ENCODE measurements at regions not wholly inside any gene's neighbourhood (a gene's known extent, or its start where the extent isn't known, plus 50 kb on each side); places are given as distances from the start of the nearest gene placed in this dataset.

DNA sequence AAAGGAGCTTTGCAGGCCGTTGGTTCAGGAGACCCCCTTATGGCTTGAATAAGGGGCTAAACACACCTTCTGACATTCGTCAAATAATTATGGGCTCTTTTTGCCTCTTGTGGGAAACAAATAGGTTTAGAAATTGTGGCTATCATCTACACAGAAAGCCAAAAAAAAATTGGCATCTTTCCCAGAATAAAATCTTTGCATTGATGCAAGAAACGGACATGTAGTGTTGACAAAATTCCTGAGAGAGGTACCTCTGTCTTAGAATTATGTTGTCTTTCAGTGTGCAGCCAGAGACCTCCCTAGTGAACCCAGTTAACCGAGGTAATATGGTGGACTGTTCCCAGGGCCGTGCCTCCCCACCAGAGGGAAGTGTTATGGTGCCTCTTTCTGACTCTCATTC lies 283.9 kb downstream of the SDHAF3 start:
- TF ChIP-seq, protein P1, sequence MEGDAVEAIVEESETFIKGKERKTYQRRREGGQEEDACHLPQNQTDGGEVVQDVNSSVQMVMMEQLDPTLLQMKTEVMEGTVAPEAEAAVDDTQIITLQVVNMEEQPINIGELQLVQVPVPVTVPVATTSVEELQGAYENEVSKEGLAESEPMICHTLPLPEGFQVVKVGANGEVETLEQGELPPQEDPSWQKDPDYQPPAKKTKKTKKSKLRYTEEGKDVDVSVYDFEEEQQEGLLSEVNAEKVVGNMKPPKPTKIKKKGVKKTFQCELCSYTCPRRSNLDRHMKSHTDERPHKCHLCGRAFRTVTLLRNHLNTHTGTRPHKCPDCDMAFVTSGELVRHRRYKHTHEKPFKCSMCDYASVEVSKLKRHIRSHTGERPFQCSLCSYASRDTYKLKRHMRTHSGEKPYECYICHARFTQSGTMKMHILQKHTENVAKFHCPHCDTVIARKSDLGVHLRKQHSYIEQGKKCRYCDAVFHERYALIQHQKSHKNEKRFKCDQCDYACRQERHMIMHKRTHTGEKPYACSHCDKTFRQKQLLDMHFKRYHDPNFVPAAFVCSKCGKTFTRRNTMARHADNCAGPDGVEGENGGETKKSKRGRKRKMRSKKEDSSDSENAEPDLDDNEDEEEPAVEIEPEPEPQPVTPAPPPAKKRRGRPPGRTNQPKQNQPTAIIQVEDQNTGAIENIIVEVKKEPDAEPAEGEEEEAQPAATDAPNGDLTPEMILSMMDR (conservative IDR thresholded peaks at IDR 0.05 in 1 of 2, IDR thresholded peaks at IDR 0.05 in 1 of 2; ENCODE audit: low read depth in 1 of 2, low read length in 2 of 2) = no peak
- no peak for TF ChIP-seq EZH2 (IDR thresholded peaks at IDR 0.05; ENCODE audit: low read length, missing control alignments)
